WERI-Rb-1 (cell line): ENCODE measurements at regions not wholly inside any gene's neighbourhood (a gene's known extent, or its start where the extent isn't known, plus 50 kb on each side); places are given as distances from the start of the nearest gene placed in this dataset.

ENCODE experiments used
- DNase-seq: peaks from one replicate; pipeline ENCODE4 v3.0.0-alpha.2; 2020
- H3K27ac ChIP-seq: fragments of 250-450 bp; sonication (Bioruptor Pico); 2 replicates; pipeline ENCODE4 v1.5.1; 2020; ENCODE audit warnings: mild to moderate bottlenecking, moderate library complexity
- H3K27me3 ChIP-seq: fragments of 250-450 bp; sonication (Bioruptor Pico); 2 replicates; pipeline ENCODE4 v1.5.1; 2021; ENCODE audit warnings: mild to moderate bottlenecking, low read depth, moderate library complexity; ENCODE audit not compliant: insufficient read depth, severe bottlenecking
- H3K36me3 ChIP-seq: fragments of 250-450 bp; sonication (Bioruptor Pico); 2 replicates; pipeline ENCODE4 v1.5.1; 2020; ENCODE audit warnings: mild to moderate bottlenecking, moderate library complexity
- H3K4me3 ChIP-seq: 2 replicates; pipeline ENCODE4 v1.5.1; 2011; ENCODE audit warnings: low read depth, mild to moderate bottlenecking, control low read depth, low read length
- H3K9me3 ChIP-seq: fragments of 250-450 bp; sonication (Bioruptor Pico); 2 replicates; pipeline ENCODE4 v1.5.1; 2021; ENCODE audit warnings: mild to moderate bottlenecking, moderate library complexity; ENCODE audit not compliant: severe bottlenecking
- TF ChIP-seq, protein P1 (sequence below): IDR thresholded peaks from 2 replicates; pipeline ENCODE4 v1.5.1; 2011; ENCODE audit warnings: low read depth, mild to moderate bottlenecking, control low read depth, inconsistent platforms, low read length

DNA sequence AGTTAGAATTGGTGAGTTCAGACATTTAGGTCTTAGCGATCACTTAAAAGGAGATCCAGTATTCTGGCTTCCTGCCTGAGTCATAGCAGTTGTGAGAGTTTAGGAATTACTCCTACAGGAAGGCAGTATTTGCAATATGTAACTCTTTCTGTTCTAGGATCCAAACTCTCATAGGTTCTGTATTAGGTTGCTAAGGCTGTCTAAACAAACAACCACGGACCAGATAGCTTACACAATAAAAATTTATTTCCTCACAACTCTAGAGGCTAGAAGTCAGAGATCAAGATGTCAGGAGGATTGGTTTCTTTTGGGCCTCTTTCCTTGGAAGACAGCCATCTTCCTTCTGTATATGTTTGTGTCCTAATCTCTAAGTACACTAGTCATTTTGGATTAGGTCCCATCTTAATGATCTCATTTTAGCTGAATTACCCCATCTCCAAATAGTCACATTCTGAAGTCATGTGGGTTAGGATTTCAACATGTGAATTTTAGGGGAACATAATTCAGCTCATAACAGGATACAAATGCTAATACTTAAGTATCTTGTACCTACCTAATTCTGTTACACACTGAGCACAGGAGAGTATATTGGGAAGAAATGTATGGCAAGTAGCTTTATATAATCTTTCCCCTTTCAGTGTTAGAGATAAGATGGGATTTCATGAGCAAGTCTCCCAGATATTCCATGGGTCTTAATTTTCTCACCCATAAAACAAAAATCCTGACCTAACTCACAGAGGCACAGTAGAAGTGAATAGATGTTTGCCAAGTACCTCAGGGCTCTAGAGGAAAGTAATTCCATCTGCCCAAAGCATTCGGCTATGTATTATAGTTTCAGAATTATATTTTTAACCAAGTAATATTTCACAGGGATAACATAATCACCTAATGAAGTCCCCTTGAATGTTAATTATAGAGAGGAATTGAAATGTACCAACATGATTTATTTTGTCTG, 144.4 kb downstream of the PTBP2 start:
- DNase-seq = no peak
- no peak overlapping the region for H3K27ac ChIP-seq
- H3K36me3 ChIP-seq = no peaks in the 10 kb centered on the region
- TF ChIP-seq, protein P1, sequence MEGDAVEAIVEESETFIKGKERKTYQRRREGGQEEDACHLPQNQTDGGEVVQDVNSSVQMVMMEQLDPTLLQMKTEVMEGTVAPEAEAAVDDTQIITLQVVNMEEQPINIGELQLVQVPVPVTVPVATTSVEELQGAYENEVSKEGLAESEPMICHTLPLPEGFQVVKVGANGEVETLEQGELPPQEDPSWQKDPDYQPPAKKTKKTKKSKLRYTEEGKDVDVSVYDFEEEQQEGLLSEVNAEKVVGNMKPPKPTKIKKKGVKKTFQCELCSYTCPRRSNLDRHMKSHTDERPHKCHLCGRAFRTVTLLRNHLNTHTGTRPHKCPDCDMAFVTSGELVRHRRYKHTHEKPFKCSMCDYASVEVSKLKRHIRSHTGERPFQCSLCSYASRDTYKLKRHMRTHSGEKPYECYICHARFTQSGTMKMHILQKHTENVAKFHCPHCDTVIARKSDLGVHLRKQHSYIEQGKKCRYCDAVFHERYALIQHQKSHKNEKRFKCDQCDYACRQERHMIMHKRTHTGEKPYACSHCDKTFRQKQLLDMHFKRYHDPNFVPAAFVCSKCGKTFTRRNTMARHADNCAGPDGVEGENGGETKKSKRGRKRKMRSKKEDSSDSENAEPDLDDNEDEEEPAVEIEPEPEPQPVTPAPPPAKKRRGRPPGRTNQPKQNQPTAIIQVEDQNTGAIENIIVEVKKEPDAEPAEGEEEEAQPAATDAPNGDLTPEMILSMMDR = no peak
- H3K4me3 ChIP-seq = no peak overlapping the region
- no peaks in the 10 kb centered on the region for H3K9me3 ChIP-seq
- H3K27me3 ChIP-seq = no peaks in the 10 kb centered on the region

DNA sequence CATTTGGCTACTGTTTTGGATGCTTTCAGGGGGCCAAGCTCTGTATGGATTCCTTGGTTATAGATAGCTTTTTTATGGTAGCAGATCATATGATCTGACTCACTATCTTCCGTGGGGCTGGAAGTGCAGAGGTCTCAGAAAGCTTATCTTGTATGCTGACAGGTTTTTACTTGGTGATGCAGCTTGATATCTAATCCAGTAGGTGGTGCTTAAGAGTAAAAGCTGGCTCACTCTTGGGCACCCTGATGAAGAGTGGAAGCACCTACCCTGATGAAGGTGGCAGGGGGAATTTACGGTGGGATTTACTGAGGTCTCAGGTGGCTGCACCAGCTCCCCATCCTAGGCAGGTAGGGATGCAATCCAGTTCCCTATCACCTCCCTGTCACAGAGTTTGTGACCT, 151.2 kb downstream of the PTBP2 start:
- Histone ChIP-seq H3K27ac (no peak overlapping the region), H3K9me3 (peaks cover 4% of the 10 kb centered on the region), H3K27me3 (no peaks in the 10 kb centered on the region), H3K36me3 (no peaks in the 10 kb centered on the region), H3K4me3 (no peak overlapping the region)
- TF ChIP-seq, protein P1 = no peak
- DNase-seq = no peak

DNA sequence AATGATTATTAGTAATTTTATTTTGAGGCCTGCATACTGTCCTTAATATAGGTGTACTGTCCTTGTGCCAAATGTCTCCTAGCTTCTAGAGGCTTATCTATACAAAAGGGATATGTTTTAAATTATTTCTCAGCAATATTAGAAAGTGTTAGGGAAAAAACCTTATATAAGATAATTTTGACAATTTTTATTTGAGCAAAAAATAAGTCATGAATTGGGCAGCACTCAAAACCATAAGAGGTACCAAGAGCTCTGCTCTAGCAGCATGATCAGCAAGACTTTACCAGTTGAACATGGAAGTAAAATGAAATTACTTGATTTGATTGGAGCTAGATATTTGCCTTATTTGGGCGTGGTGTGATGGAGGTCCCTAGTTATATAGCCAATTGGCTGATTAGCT, 157.1 kb downstream of the PTBP2 start:
- H3K27ac ChIP-seq = no peak overlapping the region
- no peaks in the 10 kb centered on the region for H3K27me3 ChIP-seq
- TF ChIP-seq, protein P1 = no peak
- H3K36me3 ChIP-seq = no peaks in the 10 kb centered on the region
- H3K9me3 ChIP-seq = no peaks in the 10 kb centered on the region
- H3K4me3 ChIP-seq = no peak overlapping the region
- no peak for DNase-seq

DNA sequence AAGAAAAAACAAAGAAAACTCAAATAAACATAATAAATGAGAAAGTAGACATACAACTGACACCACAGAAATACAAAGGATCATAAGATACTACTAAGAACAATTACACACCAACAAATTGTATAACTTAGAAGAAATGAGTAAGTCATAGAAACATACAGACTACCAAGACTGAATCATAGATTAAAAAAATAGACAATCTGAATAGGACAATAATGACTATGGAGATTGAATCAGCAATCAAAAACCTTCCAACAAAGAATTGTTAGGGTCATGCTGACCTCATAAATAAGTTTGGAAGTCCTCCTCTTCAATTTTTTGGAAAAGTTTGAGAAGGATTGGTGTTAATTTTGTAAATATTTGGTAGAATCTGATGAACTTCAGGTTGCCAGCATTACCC, 159.0 kb downstream of the PTBP2 start:
- TF ChIP-seq, protein P1 = no peak
- Histone ChIP-seq H3K4me3 (no peak overlapping the region), H3K27ac (no peak overlapping the region)

DNA sequence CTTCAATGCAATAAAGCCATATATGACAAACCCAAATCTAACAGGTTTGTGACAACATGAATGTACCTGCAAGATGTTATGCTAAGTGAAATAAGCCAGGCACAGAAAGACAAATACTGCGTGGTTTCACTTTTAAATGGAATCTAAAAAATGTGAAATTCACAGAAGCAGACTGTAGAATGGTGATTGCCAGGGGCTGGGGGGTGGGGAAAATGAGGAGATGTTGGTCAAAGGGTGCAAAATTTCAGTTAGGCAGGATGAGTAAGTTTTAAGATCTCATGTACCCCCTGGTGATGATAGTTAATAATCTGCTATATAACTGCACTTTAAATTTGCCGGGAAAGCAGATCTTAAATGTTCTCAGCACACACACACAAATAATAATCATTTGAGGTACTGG, 160.5 kb downstream of the PTBP2 start:
- Histone ChIP-seq H3K27me3 (no peaks in the 10 kb centered on the region), H3K4me3 (no peak overlapping the region), H3K27ac (no peak overlapping the region), H3K9me3 (no peaks in the 10 kb centered on the region), H3K36me3 (no peaks in the 10 kb centered on the region)
- DNase-seq = no peak
- TF ChIP-seq, protein P1 = no peak

More for the DNA sequence above, 159.0 kb downstream of the PTBP2 start:
- no peaks in the 10 kb centered on the region for H3K36me3 ChIP-seq
- H3K27me3 ChIP-seq = no peaks in the 10 kb centered on the region
- DNase-seq = no peak
- H3K9me3 ChIP-seq = no peaks in the 10 kb centered on the region
